ENCODE measurements at regions not wholly inside any gene's neighbourhood (a gene's known extent, or its start where the extent isn't known, plus 50 kb on each side); places are given as distances from the start of the nearest gene placed in this dataset.

DNA sequence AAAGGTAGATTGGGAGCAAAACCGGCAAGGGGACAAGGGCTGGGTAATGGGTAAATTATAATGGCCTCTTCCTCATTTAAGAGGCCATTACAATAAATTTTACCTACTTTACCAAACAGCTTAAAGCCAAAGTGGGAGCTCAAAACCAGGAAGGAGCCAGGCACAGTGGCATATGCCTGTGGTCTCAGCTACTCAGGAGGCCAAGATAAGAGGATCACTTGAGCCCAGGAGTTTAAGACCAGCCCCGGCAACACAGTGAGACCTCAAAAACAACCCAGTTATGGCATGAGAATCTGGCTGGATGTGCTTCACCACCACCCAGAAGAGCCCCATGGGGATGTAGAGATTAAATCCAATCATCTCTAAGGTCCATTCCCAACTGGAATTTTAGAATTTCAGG is 52.9 kb upstream of the TAF8 start:
- in situ Hi-C loops (cut with MboI; ENCODE audit: low sequenced_read_pairs), result no loop called here
- Histone ChIP-seq H3K56ac (ENCODE audit: extremely low read depth, insufficient read depth, low read length) (no peak overlapping the region), H3K4ac (ENCODE audit: low read depth, low read length) (no peak overlapping the region), H4K8ac (ENCODE audit: low read depth in 2 of 2, low read length in 2 of 2) (no peak overlapping the region), H2AK5ac (ENCODE audit: low read depth, low read length) (no peak overlapping the region), H2BK20ac (ENCODE audit: low read depth, low read length) (no peak overlapping the region), H3K23ac (ENCODE audit: low read depth, low read length) (no peak overlapping the region), H3K9me1 (ENCODE audit: insufficient read depth, low read length) (no peaks in the 10 kb centered on the region), H3K4me3 (ENCODE audit: insufficient read depth, low read depth, low read length) (no peak overlapping the region), H4K91ac (ENCODE audit: insufficient read depth, low read depth, low read length) (no peak overlapping the region), H3K9ac (ENCODE audit: low read depth, low read length) (no peak overlapping the region), H4K5ac (ENCODE audit: low read depth, low read length) (no peak overlapping the region), H2BK120ac (ENCODE audit: low read depth, low read length) (no peak overlapping the region), H3K79me1 (ENCODE audit: low read depth in 1 of 2, low read length in 2 of 2) (no peaks in the 10 kb centered on the region), H2BK15ac (ENCODE audit: low read depth, low read length) (no peak overlapping the region), H3K4me2 (ENCODE audit: low read depth, low read length) (no peak overlapping the region), H3K4me1 (ENCODE audit: control insufficient read depth, insufficient read depth, low read length) (no peaks in the 10 kb centered on the region), H2AFZ (replicated peaks; ENCODE audit: low read length, poor library complexity) (no peak overlapping the region), H3K27ac (ENCODE audit: insufficient read depth, low read length) (no peak overlapping the region), H3K14ac (replicated peaks; ENCODE audit: low read depth, low read length) (no peak overlapping the region), H2BK5ac (ENCODE audit: low read depth, low read length, poor library complexity, severe bottlenecking) (no peak overlapping the region), H3K36me3 (ENCODE audit: control insufficient read depth, insufficient read depth, low read length) (no peaks in the 10 kb centered on the region), H3K27me3 (ENCODE audit: control insufficient read depth, insufficient read depth, low read length) (no peaks in the 10 kb centered on the region), H3K9me3 (ENCODE audit: control insufficient read depth, insufficient read depth, low read length) (no peaks in the 10 kb centered on the region), H2AK9ac (replicated peaks; ENCODE audit: low read depth, low read length, poor library complexity) (no peak overlapping the region), H4K20me1 (ENCODE audit: insufficient read depth, low read length) (no peaks in the 10 kb centered on the region), H3K18ac (ENCODE audit: low read depth, low read length) (no peak overlapping the region)
- no peak for TF ChIP-seq RCOR1 (IDR thresholded peaks at IDR 0.05; ENCODE audit: insufficient replicate concordance, low read length)
- TF ChIP-seq, protein P1, sequence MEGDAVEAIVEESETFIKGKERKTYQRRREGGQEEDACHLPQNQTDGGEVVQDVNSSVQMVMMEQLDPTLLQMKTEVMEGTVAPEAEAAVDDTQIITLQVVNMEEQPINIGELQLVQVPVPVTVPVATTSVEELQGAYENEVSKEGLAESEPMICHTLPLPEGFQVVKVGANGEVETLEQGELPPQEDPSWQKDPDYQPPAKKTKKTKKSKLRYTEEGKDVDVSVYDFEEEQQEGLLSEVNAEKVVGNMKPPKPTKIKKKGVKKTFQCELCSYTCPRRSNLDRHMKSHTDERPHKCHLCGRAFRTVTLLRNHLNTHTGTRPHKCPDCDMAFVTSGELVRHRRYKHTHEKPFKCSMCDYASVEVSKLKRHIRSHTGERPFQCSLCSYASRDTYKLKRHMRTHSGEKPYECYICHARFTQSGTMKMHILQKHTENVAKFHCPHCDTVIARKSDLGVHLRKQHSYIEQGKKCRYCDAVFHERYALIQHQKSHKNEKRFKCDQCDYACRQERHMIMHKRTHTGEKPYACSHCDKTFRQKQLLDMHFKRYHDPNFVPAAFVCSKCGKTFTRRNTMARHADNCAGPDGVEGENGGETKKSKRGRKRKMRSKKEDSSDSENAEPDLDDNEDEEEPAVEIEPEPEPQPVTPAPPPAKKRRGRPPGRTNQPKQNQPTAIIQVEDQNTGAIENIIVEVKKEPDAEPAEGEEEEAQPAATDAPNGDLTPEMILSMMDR (conservative IDR thresholded peaks at IDR 0.05; ENCODE audit: low read depth, low read length), result no peak
- TF ChIP-seq MAZ (IDR thresholded peaks at IDR 0.05; ENCODE audit: borderline replicate concordance, low read depth, low read length), result no peak
- TF ChIP-seq MXI1 (IDR thresholded peaks at IDR 0.05; ENCODE audit: borderline replicate concordance, low read depth, low read length), result no peak
- TF ChIP-seq CEBPB (IDR thresholded peaks at IDR 0.05; ENCODE audit: low read depth, low read length), result no peak
- TF ChIP-seq FOS (IDR thresholded peaks at IDR 0.05; ENCODE audit: low read depth, low read length), result no peak
- dilution Hi-C loops (cut with HindIII; ENCODE audit: low sequenced_read_pairs, unreplicated experiment), result no loop called here
- POLR2A ChIA-PET (ENCODE audit: unreplicated experiment), result no interaction called here
- CTCF ChIA-PET, result no interaction called here
- no peak for DNase-seq
- no peak for ATAC-seq (ENCODE audit: low read depth)
- BruUV-seq (replicated peaks), result no TSS peak
- intact Hi-C loops (cut with micrococcal nuclease), result loop anchor here (5.0 kb wide), 1 partner anchor 35 kb away; no protein-coding TSS in a partner anchor
- no CpG with 5 or more reads among the region's 2 CpGs for WGBS, 2 experiments (ENCODE audit: extremely low coverage in 2 of 2, insufficient read length in 1 of 2)

Measured in IMR-90 (cell line).